Mesenchymal stem cell (in vitro differentiated cells and primary cell): ENCODE measurements at regions not wholly inside any gene's neighbourhood (a gene's known extent, or its start where the extent isn't known, plus 50 kb on each side); places are given as distances from the start of the nearest gene placed in this dataset.
"Not testable (repeated sequence)": the region's sequence is repeated elsewhere in the genome, so short reads cannot be mapped to it uniquely, and the experiment has no call there.

Experiments
- DNase-seq: peaks from one replicate; pipeline ENCODE4 v3.0.0-alpha.2; 2013
- H2AFZ ChIP-seq: one replicate; pipeline ENCODE4 v1.6.1; 2013; ENCODE audit warnings: low read depth, mild to moderate bottlenecking, control low read depth, inconsistent platforms, low read length, moderate library complexity
- H2AK5ac ChIP-seq: 2 replicates; pipeline ENCODE4 v1.6.1; 2013; ENCODE audit warnings: low read length, moderate library complexity, mild to moderate bottlenecking, inconsistent platforms; ENCODE audit not compliant: severe bottlenecking
- H2BK120ac ChIP-seq: one replicate; pipeline ENCODE4 v1.6.1; 2013; ENCODE audit warnings: low read depth, mild to moderate bottlenecking, inconsistent platforms, low read length, moderate library complexity
- H2BK12ac ChIP-seq, 2 experiments: one replicate each; pipeline ENCODE4 v1.6.1; 2013; ENCODE audit warnings: inconsistent platforms in 2 of 2, low read length in 2 of 2, mild to moderate bottlenecking in 2 of 2, moderate library complexity in 2 of 2, control low read depth in 1 of 2
- H2BK15ac ChIP-seq: one replicate; pipeline ENCODE4 v1.6.1; 2013; ENCODE audit warnings: mild to moderate bottlenecking, low read depth, inconsistent platforms; ENCODE audit not compliant: poor library complexity, severe bottlenecking
- H2BK5ac ChIP-seq: 2 replicates; pipeline ENCODE4 v1.6.1; 2013; ENCODE audit warnings: low read depth, mild to moderate bottlenecking, low read length, control low read depth, inconsistent platforms; ENCODE audit not compliant: poor library complexity, severe bottlenecking
- H3K14ac ChIP-seq, 2 experiments: one replicate each; pipeline ENCODE4 v1.6.1; 2013; ENCODE audit warnings: inconsistent platforms in 2 of 2, low read length in 2 of 2, control low read depth in 1 of 2, mild to moderate bottlenecking in 1 of 2, moderate library complexity in 1 of 2
- H3K18ac ChIP-seq, 2 experiments: one replicate each; pipeline ENCODE4 v1.6.1; 2013; ENCODE audit warnings: inconsistent platforms in 2 of 2, low read length in 2 of 2, control low read depth in 1 of 2, low read depth in 1 of 2, mild to moderate bottlenecking in 1 of 2
- H3K23ac ChIP-seq, 2 experiments: one replicate each; pipeline ENCODE4 v1.6.1; 2013; ENCODE audit warnings: inconsistent platforms in 2 of 2, low read length in 2 of 2, mild to moderate bottlenecking in 2 of 2, moderate library complexity in 2 of 2, control low read depth in 1 of 2
- H3K27ac ChIP-seq: 2 replicates; pipeline ENCODE4 v1.5.1; 2013; ENCODE audit warnings: mild to moderate bottlenecking, moderate library complexity, low read length, control low read depth, inconsistent platforms; ENCODE audit not compliant: poor library complexity, severe bottlenecking
- H3K27me3 ChIP-seq, 2 experiments: 2 replicates each; pipeline versions ENCODE4 v1.6.1 to v1.7.0; 2013; ENCODE audit warnings: low read length in 2 of 2, mild to moderate bottlenecking in 2 of 2, moderate library complexity in 2 of 2, control low read depth in 1 of 2, inconsistent platforms in 1 of 2; ENCODE audit not compliant: control insufficient read depth in 1 of 2, insufficient read depth in 1 of 2
- H3K36me3 ChIP-seq, 2 experiments: 2 replicates each; pipeline versions ENCODE4 v1.6.1 to v1.7.0; 2013; ENCODE audit warnings: low read length in 2 of 2, control low read depth in 1 of 2, inconsistent platforms in 1 of 2, low read depth in 1 of 2, mild to moderate bottlenecking in 1 of 2; ENCODE audit not compliant: insufficient read depth in 2 of 2, control insufficient read depth in 1 of 2
- H3K4ac ChIP-seq, 2 experiments: one replicate each; pipeline ENCODE4 v1.6.1; 2013; ENCODE audit warnings: inconsistent platforms in 2 of 2, low read length in 2 of 2, mild to moderate bottlenecking in 2 of 2, moderate library complexity in 2 of 2, control low read depth in 1 of 2, low read depth in 1 of 2
- H3K4me1 ChIP-seq: 2 replicates; pipeline ENCODE4 v1.6.1; 2013; ENCODE audit warnings: low read depth, low read length, control low read depth; ENCODE audit not compliant: control insufficient read depth, insufficient read depth
- H3K4me2 ChIP-seq: 2 replicates; pipeline ENCODE4 v1.6.1; 2013; ENCODE audit warnings: low read length, mild to moderate bottlenecking, inconsistent platforms; ENCODE audit not compliant: poor library complexity, severe bottlenecking
- H3K4me3 ChIP-seq, 2 experiments: 2 replicates each; pipeline versions ENCODE4 v1.5.1 to v1.7.0; 2013; ENCODE audit warnings: low read length in 2 of 2, mild to moderate bottlenecking in 2 of 2, control low read depth in 1 of 2, low read depth in 1 of 2; ENCODE audit not compliant: insufficient read depth in 1 of 2
- H3K79me1 ChIP-seq: replicated peaks from 2 replicates; pipeline ENCODE4 v1.6.1; 2013; ENCODE audit warnings: mild to moderate bottlenecking, control low read depth, low read length, inconsistent platforms; ENCODE audit not compliant: poor library complexity, severe bottlenecking
- H3K9ac ChIP-seq: 2 replicates; pipeline ENCODE4 v1.7.0; 2013; ENCODE audit warnings: mild to moderate bottlenecking, low read length, moderate library complexity
- H3K9me3 ChIP-seq: 2 replicates; pipeline ENCODE4 v1.7.0; 2013; ENCODE audit warnings: mild to moderate bottlenecking, low read length; ENCODE audit not compliant: control insufficient read depth
- H4K8ac ChIP-seq: one replicate; pipeline ENCODE4 v1.6.1; 2013; ENCODE audit warnings: inconsistent platforms, mild to moderate bottlenecking, low read length, moderate library complexity
- H4K91ac ChIP-seq: one replicate; pipeline ENCODE4 v1.6.1; 2013; ENCODE audit warnings: mild to moderate bottlenecking, low read length, inconsistent platforms
- WGBS: methylation state at CpG from one replicate; pipeline ENCODE4 v1.1.7; 2013; ENCODE audit warnings: mixed read lengths; 5-methylcytosine and 5-hydroxymethylcytosine counted together

- H3K18ac ChIP-seq = no peak overlapping the region
Measured at GRCh38 chr2:180539541-180539940, 440.9 kb upstream of the UBE2E3 start.

GRCh38 chr2:180535289-180535688 lies 445.1 kb upstream of the UBE2E3 start:
- H2BK120ac ChIP-seq = no peak overlapping the region
- H2AK5ac ChIP-seq = no peak overlapping the region
- no peak overlapping the region for H2AFZ ChIP-seq
- H3K27me3 ChIP-seq = no peaks in the 10 kb centered on the region
- WGBS = 100% methylated on average over 1 of the region's 1 CpG
- no peak overlapping the region for H3K4me3 ChIP-seq
- no peak overlapping the region for H4K91ac ChIP-seq
- no peaks in the 10 kb centered on the region for H3K36me3 ChIP-seq
- no peak overlapping the region for H3K9ac ChIP-seq
- no peaks in the 10 kb centered on the region for H3K4me1 ChIP-seq
- no peaks in the 10 kb centered on the region for H3K79me1 ChIP-seq
- H3K4me2 ChIP-seq = no peak overlapping the region
- H2BK12ac ChIP-seq = no peak overlapping the region
- H3K14ac ChIP-seq = no peak overlapping the region
- no peak overlapping the region for H3K27ac ChIP-seq
- DNase-seq = no peak
- no peaks in the 10 kb centered on the region for H3K9me3 ChIP-seq
- no peak overlapping the region for H4K8ac ChIP-seq
- no peak overlapping the region for H2BK15ac ChIP-seq
- H3K23ac ChIP-seq = no peak overlapping the region
- no peak overlapping the region for H3K4ac ChIP-seq
- H2BK5ac ChIP-seq = no peak overlapping the region
- no peak overlapping the region for H3K18ac ChIP-seq

More at GRCh38 chr2:180539541-180539940, 440.9 kb upstream of the UBE2E3 start:
- Histone ChIP-seq H2AK5ac (no peak overlapping the region), H2BK12ac (no peak overlapping the region), H3K4me2 (no peak overlapping the region), H4K8ac (no peak overlapping the region), H3K36me3 (no peaks in the 10 kb centered on the region), H3K27me3 (no peaks in the 10 kb centered on the region), H2BK15ac (no peak overlapping the region), H2BK120ac (no peak overlapping the region), H3K4ac (no peak overlapping the region), H3K27ac (no peak overlapping the region), H3K23ac (no peak overlapping the region), H3K79me1 (no peaks in the 10 kb centered on the region), H3K14ac (no peak overlapping the region), H2AFZ (no peak overlapping the region), H3K9me3 (no peaks in the 10 kb centered on the region), H4K91ac (no peak overlapping the region), H3K4me1 (no peaks in the 10 kb centered on the region), H3K4me3 (no peak overlapping the region), H2BK5ac (no peak overlapping the region), H3K9ac (no peak overlapping the region)
- DNase-seq = no peak

DNA sequence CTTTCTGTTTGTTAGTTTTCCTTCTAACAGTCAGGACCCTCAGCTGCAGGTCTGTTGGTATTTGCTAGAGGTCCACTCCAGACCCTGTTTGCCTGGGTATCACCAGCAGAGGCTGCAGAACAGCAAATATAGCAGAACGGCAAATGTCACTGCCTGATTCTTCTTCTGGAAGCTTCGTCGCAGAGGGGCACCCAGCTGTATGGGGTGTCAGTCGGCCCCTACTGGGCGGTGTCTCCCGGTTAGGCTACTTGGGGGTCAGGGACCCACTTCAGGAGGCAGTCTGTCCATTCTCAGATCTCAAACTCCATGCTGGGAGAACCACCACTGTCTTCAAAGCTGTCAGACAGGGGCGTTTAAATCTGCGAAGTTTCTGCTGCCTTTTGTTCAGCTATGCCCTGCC lies 448.6 kb upstream of the UBE2E3 start:
- WGBS = 97% methylated on average over 8 of the region's 8 CpGs
- not testable (repeated sequence) for H4K91ac ChIP-seq, H3K4ac ChIP-seq, H2BK5ac ChIP-seq, H4K8ac ChIP-seq, H2BK12ac ChIP-seq, H3K4me1 ChIP-seq, H3K9ac ChIP-seq, H2BK15ac ChIP-seq, H2BK120ac ChIP-seq, H3K79me1 ChIP-seq, H3K36me3 ChIP-seq, DNase-seq, H2AK5ac ChIP-seq, H3K27me3 ChIP-seq, H3K23ac ChIP-seq, H3K4me2 ChIP-seq, H2AFZ ChIP-seq, H3K27ac ChIP-seq, H3K4me3 ChIP-seq, H3K14ac ChIP-seq, H3K9me3 ChIP-seq
- peak overlapping the region in 1 of 2 experiments; percentile 12 for H3K18ac ChIP-seq

- H3K18ac ChIP-seq = peak overlapping the region; percentile 62 to 81
- H2AFZ ChIP-seq = no peak overlapping the region
- H3K4me2 ChIP-seq = no peak overlapping the region
Measured at GRCh38 chr2:180524499-180524898, 455.9 kb upstream of the UBE2E3 start.

More at GRCh38 chr2:180524499-180524898, 455.9 kb upstream of the UBE2E3 start:
- no peak overlapping the region for H3K23ac ChIP-seq
- H2AK5ac ChIP-seq = no peak overlapping the region
- peak overlapping the region; percentile 43 for H3K27ac ChIP-seq
- H3K36me3 ChIP-seq = no peaks in the 10 kb centered on the region
- H2BK5ac ChIP-seq = no peak overlapping the region
- no peak overlapping the region for H4K91ac ChIP-seq
- H4K8ac ChIP-seq = peak overlapping the region; percentile 85
- 83% methylated on average over 2 of the region's 2 CpGs for WGBS
- H3K14ac ChIP-seq = no peak overlapping the region
- peak overlapping the region; percentile 42 to 66 for H2BK12ac ChIP-seq
- H2BK120ac ChIP-seq = peak overlapping the region; percentile 85
- no peaks in the 10 kb centered on the region for H3K9me3 ChIP-seq
- no peaks in the 10 kb centered on the region for H3K79me1 ChIP-seq
- no peak for DNase-seq
- H3K9ac ChIP-seq = peak overlapping the region; percentile 74
- no peak overlapping the region for H3K4ac ChIP-seq
- H2BK15ac ChIP-seq = no peak overlapping the region
- peak overlapping the region in 1 of 2 experiments; percentile 36 for H3K4me3 ChIP-seq
- H3K4me1 ChIP-seq = peaks cover 2% of the 10 kb centered on the region
- H3K27me3 ChIP-seq = no peaks in the 10 kb centered on the region
